Naive B cell (primary cell): ENCODE measurements at regions not wholly inside any gene's neighbourhood (a gene's known extent, or its start where the extent isn't known, plus 50 kb on each side); places are given as distances from the start of the nearest gene placed in this dataset.

Source experiments
- ATAC-seq, 2 donors: fragments of 150-1000 bp; cut with Tn5 transposase; 2 replicates each; pipeline ENCODE4 v1.10.0; 2021; ENCODE audit warnings: low read depth in 2 of 2, mild to moderate bottlenecking in 2 of 2, moderate library complexity in 2 of 2
- DNase-seq: peaks from one replicate; pipeline ENCODE4 v3.0.0; 2022
- H3K27ac Mint-ChIP-seq, 6 donors: one replicate each; pipeline ENCODE4 v1.8.0; 2020 to 2022; ENCODE audit warnings: mild to moderate bottlenecking in 6 of 6, mixed read lengths in 6 of 6, moderate library complexity in 5 of 6, inconsistent platforms in 2 of 6
- H3K27me3 Mint-ChIP-seq, 3 donors: one replicate each; pipeline ENCODE4 v1.8.0; 2021 to 2022; ENCODE audit warnings: mixed read lengths in 3 of 3, mild to moderate bottlenecking in 1 of 3
- H3K36me3 Mint-ChIP-seq, 2 donors: one replicate each; pipeline ENCODE4 v1.8.0; 2020 to 2022; ENCODE audit warnings: mixed read lengths in 2 of 2, inconsistent platforms in 1 of 2, mild to moderate bottlenecking in 1 of 2
- H3K4me1 Mint-ChIP-seq, 3 donors: one replicate each; pipeline ENCODE4 v1.8.0; 2020 to 2022; ENCODE audit warnings: mixed read lengths in 3 of 3, inconsistent platforms in 1 of 3, mild to moderate bottlenecking in 1 of 3, moderate library complexity in 1 of 3
- H3K4me3 Mint-ChIP-seq, 8 donors: one replicate each; pipeline ENCODE4 v1.8.0; 2020 to 2022; ENCODE audit warnings: mild to moderate bottlenecking in 8 of 8, mixed read lengths in 8 of 8, moderate library complexity in 8 of 8, inconsistent platforms in 2 of 8
- H3K9me3 Mint-ChIP-seq, 7 donors: one replicate each; pipeline ENCODE4 v1.8.0; 2020 to 2022; ENCODE audit warnings: mixed read lengths in 7 of 7, mild to moderate bottlenecking in 5 of 7, inconsistent platforms in 2 of 7, moderate library complexity in 1 of 7

DNA sequence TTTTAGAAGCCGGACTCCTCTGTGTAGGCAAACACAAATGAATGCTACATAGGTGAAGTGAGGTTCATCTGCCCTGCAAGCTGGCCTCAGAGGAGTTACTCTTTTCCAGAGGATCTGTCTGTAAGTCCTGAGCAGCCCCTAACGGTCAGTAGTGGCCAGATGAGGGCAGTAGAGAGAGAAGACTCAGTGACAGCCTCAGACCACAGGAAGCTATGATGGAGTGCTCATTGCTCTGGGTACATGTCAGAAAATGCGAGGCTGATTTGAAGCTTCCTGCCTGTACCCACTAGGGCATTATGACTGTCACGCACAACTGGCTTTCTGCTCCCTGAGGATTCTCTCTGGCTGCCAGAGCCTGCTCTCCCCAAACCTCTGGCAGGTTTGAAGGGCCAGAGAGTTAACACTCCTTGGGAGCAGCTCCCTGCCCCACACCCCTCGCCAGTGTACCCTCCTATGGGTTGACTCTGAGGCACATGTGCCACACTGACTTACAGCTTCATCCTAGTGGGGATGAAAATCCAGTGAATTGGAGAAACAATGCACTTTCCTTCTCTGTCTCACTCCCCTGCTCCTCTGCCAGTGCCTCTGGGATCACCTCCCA lies 141.5 kb downstream of the GABRG2 start:
- no peak for ATAC-seq
- Mint-ChIP-seq H3K4me1 (no peaks in the 10 kb centered on the region), H3K4me3 (no peak overlapping the region), H3K36me3 (no peaks in the 10 kb centered on the region), H3K27me3 (no peaks in the 10 kb centered on the region), H3K9me3 (no peaks in the 10 kb centered on the region), H3K27ac (no peak overlapping the region)
- DNase-seq: no peak

DNA sequence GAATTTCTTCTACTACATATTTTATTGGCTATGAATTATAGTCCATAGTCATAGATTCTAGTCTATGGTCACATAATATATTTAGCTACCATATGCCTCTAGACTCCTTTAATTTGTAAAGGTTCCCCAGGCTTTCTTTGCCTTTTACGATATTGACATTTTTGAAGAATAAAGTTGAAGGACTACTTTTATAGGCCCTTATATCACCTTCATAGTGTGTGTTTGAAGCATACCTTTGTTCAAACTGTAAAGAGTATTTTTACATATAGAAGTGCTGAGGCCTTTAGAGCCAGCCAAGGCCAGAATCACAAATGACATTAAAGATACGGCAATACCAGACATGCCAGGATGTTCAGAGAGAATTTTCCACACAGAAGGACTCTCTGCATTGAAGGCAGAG lies 147.0 kb downstream of the GABRG2 start:
- Mint-ChIP-seq H3K27ac (no peak overlapping the region), H3K4me1 (no peaks in the 10 kb centered on the region), H3K36me3 (no peaks in the 10 kb centered on the region), H3K27me3 (no peaks in the 10 kb centered on the region), H3K9me3 (no peaks in the 10 kb centered on the region), H3K4me3 (no peak overlapping the region)
- no peak for ATAC-seq
- no peak for DNase-seq

DNA sequence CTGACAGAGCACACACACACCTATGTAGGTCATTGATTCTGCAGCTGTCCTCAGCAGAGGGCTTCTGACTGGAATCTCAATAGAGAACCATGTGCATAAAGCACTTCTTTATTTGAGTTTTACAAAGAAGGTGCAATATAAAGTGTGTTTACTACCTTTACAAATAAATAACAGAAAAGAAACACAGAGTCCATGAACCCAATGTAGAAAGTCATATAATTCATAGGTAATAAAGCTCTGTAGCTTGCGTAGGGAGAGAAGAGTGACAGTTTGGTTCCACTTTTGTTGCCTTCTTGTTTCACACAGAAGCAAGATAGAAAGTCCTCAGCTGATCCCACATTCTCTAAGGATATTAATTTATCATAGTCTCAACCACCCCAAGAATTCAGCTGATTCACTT lies 149.5 kb downstream of the GABRG2 start:
- no peak overlapping the region for H3K27ac Mint-ChIP-seq

DNA sequence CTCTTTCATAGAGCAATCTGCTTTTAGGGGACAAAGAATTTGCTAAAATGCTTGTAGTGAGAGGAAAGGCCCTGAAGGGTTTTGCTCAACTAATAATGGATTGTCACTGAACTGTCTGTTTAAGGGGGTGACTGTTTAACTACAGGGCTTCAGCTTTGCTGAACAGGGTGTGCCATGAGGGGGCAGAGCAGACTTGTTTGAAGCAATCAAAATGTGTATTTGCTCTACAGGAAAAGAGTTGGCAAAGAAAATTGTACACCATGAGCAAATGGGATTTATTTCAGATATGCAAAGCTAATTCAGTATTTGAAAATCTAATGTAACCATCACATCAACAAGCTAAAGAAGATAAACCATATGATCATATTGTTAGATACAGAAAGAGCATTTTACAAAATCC lies 154.3 kb downstream of the GABRG2 start:
- no peak overlapping the region for H3K4me3 Mint-ChIP-seq
- no peak for DNase-seq
- H3K27ac Mint-ChIP-seq: no peak overlapping the region
- no peak for ATAC-seq
- H3K27me3 Mint-ChIP-seq: no peaks in the 10 kb centered on the region
- peaks cover 0 to 14% (median 0%) of the 10 kb centered on the region in 7 donors for H3K9me3 Mint-ChIP-seq
- H3K36me3 Mint-ChIP-seq: no peaks in the 10 kb centered on the region
- H3K4me1 Mint-ChIP-seq: no peaks in the 10 kb centered on the region

More for the DNA sequence above, 149.5 kb downstream of the GABRG2 start:
- Mint-ChIP-seq H3K4me3 (no peak overlapping the region), H3K36me3 (no peaks in the 10 kb centered on the region), H3K9me3 (peaks cover 0 to 4% (median 0%) of the 10 kb centered on the region in 7 donors), H3K4me1 (no peaks in the 10 kb centered on the region), H3K27me3 (no peaks in the 10 kb centered on the region)
- ATAC-seq (no peak), DNase-seq (no peak)

DNA sequence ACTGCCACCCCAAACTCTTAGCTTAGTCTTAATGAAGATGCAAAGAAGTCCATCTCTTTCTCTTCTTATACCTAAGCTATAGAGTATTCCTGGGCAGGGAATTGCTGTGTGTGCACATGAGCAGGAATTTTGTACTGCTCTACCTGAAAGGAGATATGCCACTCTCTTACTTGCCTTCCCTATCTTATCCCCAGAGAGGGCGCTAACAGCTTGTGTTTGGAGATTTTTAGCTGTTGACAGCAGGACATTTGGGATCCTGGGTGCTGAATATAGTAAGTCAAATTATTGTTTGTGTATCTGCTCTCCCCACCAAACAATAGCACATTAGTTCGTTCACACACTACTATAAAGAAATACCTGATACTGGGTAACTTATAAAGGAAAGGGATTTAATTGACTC lies 159.5 kb downstream of the GABRG2 start:
- Mint-ChIP-seq H3K4me1 (no peaks in the 10 kb centered on the region), H3K36me3 (no peaks in the 10 kb centered on the region), H3K9me3 (peaks cover 0 to 9% (median 0%) of the 10 kb centered on the region in 7 donors), H3K4me3 (no peak overlapping the region), H3K27ac (no peak overlapping the region), H3K27me3 (no peaks in the 10 kb centered on the region)
- ATAC-seq (no peak), DNase-seq (no peak)

DNA sequence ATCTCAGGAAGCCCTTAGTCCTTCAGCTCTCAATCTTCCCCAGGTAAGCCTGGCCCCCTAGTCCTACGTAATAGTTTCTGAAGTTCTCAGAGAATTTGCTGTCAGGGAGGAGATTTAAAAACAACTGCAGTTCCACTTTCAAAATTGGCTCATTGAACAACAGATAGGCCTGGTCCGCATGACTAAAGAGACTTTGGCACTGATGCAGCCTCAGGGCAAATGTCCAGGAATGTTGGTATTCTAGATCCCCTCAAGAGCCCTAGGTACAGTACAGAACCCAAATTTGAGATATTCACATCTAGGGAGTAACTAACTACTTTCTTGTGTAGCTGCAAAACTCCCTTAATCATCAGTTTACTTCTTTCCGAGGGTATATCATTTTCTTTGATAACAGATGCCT lies 162.8 kb downstream of the GABRG2 start:
- Mint-ChIP-seq H3K4me3 (no peak overlapping the region), H3K4me1 (no peaks in the 10 kb centered on the region), H3K9me3 (peaks cover 0 to 14% (median 2%) of the 10 kb centered on the region in 7 donors), H3K27me3 (no peaks in the 10 kb centered on the region), H3K36me3 (no peaks in the 10 kb centered on the region), H3K27ac (no peak overlapping the region)
- DNase-seq: no peak
- ATAC-seq: no peak

DNA sequence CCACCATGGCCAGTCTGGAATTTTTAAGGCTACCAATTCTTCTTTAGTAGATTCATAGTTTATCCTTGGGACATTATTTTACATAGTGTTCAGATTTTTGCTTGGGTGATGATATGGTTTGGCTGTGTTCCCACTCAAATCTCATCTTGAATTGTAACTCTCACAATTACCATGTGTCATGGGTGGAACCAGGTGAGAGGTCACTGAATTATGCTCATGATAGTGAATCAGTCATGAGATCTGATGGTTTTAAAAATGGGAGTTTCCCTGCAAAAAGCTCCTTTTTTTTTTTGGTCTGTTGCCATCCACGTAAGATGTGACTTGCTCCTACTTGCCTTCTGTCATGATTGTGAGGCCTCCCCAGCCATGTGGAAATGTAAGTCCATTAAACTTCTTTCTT lies 163.9 kb downstream of the GABRG2 start:
- Mint-ChIP-seq H3K36me3 (no peaks in the 10 kb centered on the region), H3K27me3 (no peaks in the 10 kb centered on the region), H3K27ac (no peak overlapping the region), H3K4me3 (no peak overlapping the region), H3K4me1 (no peaks in the 10 kb centered on the region), H3K9me3 (peaks cover 1 to 21% (median 5%) of the 10 kb centered on the region in 7 donors)
- DNase-seq: no peak
- no peak for ATAC-seq

DNA sequence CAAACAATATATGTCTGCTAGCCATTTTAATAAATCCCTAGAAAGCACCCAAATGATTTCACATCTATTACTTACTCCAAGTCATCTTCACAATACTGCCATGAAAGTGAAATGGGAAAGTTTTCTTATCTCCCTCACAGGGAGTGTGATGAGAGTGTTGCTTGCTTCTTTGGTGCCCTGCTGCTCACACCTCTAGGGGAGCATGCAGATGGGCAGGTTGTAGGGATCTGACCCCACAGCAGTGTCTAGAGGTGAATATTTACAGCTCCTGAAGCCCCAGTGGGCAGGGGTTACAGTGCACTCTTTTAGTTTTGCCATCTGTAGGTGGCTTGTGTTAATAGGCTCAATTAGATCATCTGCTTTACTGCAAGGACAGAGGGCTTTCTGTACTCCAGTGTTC lies 173.2 kb downstream of the GABRG2 start:
- Mint-ChIP-seq H3K27ac (no peak overlapping the region), H3K36me3 (no peaks in the 10 kb centered on the region), H3K9me3 (peaks cover 6 to 14% (median 10%) of the 10 kb centered on the region in 7 donors), H3K4me3 (no peak overlapping the region), H3K27me3 (no peaks in the 10 kb centered on the region), H3K4me1 (no peaks in the 10 kb centered on the region)
- ATAC-seq (no peak), DNase-seq (no peak)

DNA sequence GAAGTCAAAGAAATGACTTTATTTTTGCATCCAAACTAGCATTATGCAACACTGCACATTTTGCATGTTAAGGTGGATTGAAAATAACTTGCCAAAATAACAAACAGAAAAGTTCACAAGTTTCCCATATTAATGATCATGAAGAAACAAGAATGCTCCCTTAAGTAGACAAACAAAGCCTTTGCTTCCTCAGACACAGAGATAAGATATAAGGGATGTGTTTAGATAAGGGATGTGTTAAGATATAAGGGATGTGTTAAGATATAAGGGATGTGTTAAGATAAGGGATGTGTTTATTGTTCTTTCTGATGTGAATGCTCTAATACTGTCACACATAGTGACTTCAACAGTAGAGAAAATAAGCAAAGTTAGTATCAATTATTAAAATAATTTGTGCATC lies 174.8 kb downstream of the GABRG2 start:
- ATAC-seq (no peak), DNase-seq (no peak)
- no peak overlapping the region for H3K4me3 Mint-ChIP-seq
- no peak overlapping the region for H3K27ac Mint-ChIP-seq
- peaks cover 0 to 4% (median 3%) of the 10 kb centered on the region in 7 donors for H3K9me3 Mint-ChIP-seq
- no peaks in the 10 kb centered on the region for H3K27me3 Mint-ChIP-seq
- H3K4me1 Mint-ChIP-seq: no peaks in the 10 kb centered on the region
- H3K36me3 Mint-ChIP-seq: no peaks in the 10 kb centered on the region

DNA sequence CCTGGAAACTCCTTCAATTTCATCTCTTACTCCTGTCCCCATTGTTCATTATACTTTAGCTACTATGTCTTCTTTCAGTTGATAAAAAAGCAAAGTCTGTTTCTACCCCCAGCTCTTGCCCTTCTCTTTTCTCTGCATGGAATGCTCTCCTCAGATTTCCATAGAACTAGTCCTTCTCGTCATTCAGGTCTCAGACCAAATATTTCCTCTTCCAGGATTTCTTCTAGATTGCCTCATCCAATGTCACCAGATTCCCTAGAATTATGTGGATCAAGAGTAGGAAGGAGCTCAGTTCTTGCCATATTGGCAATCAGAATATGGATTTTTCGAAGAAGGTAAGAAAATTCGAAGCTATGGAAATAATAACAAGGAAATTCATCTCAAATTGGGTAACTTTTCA lies 176.1 kb downstream of the GABRG2 start:
- Mint-ChIP-seq H3K27me3 (no peaks in the 10 kb centered on the region), H3K9me3 (peaks cover 0 to 2% (median 0%) of the 10 kb centered on the region in 7 donors), H3K27ac (no peak overlapping the region), H3K4me3 (no peak overlapping the region), H3K4me1 (no peaks in the 10 kb centered on the region), H3K36me3 (no peaks in the 10 kb centered on the region)
- ATAC-seq (no peak), DNase-seq (no peak)

DNA sequence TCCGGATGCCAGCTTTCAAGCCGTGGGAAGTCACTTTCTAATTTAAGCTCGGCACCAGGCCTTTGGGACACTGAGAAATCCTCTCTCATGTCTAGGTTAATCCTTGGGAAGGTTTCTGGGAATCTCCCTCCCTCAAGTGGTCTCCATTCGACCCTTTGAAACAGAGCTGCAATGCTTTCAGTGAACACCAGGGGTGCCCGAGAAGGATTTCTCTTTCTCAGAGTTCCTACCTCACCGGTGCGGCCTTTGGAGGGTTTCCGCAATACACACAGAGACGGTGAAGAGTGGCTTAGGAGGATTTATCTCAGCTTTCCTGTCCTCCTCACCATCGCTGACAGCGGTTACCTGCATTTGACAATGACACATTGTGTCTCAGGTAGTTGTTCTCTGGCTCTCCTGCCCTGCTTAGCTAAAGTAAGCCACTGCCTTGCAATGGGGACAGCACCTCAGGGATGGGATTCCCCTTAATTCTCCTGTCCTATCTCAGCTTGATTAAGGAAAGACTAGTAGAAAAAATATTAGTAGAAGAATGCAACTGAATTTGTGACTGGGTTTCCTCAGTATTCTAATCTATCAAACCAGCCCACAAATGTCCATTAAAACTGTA lies 180.6 kb downstream of the GABRG2 start:
- no peak overlapping the region for H3K4me3 Mint-ChIP-seq
- peaks cover 0 to 2% (median 0%) of the 10 kb centered on the region in 7 donors for H3K9me3 Mint-ChIP-seq
- no peaks in the 10 kb centered on the region for H3K4me1 Mint-ChIP-seq
- no peaks in the 10 kb centered on the region for H3K36me3 Mint-ChIP-seq
- H3K27me3 Mint-ChIP-seq: no peaks in the 10 kb centered on the region
- no peak for ATAC-seq
- H3K27ac Mint-ChIP-seq: no peak overlapping the region
- no peak for DNase-seq

DNA sequence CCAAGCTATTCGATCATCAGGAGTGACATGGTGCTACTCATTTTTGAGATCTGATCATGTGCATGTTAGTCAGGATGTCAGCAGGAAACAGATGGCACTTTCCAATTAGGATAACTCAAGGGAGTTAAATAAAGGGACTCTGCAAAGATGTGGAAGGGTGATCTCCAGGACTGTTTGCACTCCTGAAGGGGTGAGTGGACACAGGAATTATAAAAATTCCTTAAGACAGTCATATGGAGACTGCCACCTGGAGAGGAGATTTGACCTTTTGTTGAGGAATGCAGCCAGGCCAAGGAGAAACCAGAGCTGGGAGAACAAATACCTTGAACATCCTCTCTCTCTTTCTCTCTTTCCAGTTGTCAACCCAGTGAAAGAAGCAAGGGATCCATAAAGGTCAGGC lies 189.1 kb downstream of the GABRG2 start:
- H3K27me3 Mint-ChIP-seq: no peaks in the 10 kb centered on the region
- ATAC-seq (no peak), DNase-seq (no peak)
- H3K9me3 Mint-ChIP-seq: peaks cover 0 to 3% (median 0%) of the 10 kb centered on the region in 7 donors
- H3K36me3 Mint-ChIP-seq: no peaks in the 10 kb centered on the region
- no peaks in the 10 kb centered on the region for H3K4me1 Mint-ChIP-seq
- H3K27ac Mint-ChIP-seq: no peak overlapping the region
- H3K4me3 Mint-ChIP-seq: no peak overlapping the region

DNA sequence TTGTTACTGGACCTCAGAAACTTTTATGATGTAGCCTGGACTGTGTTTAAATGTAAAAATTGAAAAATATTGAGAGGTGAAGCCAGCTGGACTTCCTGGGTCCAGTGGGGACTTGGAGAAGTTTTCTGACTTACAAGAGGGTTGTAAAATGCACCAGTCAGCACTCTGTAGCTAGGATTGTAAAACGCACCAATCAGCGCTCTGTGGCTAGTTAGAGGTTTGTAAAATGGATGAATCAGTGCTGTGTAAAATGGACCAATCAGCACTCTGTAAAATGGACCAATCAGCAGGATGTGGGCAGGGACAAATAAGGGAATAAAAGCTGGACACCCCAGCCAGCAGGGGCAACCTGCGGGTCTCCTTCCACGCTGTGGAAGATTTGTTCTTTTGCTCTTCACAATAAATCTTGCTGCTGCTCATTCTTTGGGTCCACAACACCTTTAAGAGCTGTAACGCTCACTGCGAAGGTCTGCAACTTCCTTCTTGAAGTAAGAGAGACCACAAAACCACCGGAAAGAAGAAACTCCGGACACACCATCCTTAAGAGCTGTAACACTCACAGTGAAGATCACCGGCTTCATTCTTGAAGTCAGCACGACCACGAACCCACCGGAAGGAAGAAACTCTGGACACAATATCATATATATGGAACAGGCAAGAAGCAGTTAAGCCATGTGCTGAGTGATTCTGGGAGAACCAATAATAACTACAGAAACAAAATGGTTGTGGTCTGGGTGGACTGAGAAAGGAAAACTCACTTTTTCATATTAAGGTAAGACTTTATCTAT lies 201.3 kb downstream of the GABRG2 start:
- H3K4me3 Mint-ChIP-seq: no peak overlapping the region
- peaks cover 0 to 5% (median 0%) of the 10 kb centered on the region in 3 donors for H3K4me1 Mint-ChIP-seq
- DNase-seq: no peak
- peaks cover 0 to 4% (median 0%) of the 10 kb centered on the region in 7 donors for H3K9me3 Mint-ChIP-seq
- ATAC-seq: no peak
- no peak overlapping the region for H3K27ac Mint-ChIP-seq
- no peaks in the 10 kb centered on the region for H3K27me3 Mint-ChIP-seq
- H3K36me3 Mint-ChIP-seq: no peaks in the 10 kb centered on the region

DNA sequence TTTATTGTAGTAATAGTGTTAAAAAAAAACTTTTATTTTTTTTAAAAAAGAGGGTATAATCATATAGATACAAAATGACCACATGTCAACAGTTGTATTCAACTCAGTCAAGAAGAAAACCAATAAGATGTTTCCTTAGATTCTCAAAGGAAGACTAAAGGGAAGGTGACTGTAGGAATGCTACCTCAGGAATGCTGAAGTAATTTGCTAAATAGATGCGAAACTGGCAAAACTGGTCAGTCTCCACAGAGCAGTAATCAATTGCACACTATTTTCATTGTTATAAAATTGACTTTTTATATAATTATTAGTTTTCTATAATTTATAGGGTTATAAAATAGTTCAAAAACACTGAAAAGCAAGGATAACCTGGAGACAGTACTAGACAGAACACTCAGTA lies 204.8 kb downstream of the GABRG2 start:
- H3K27ac Mint-ChIP-seq: no peak overlapping the region
- H3K9me3 Mint-ChIP-seq: peaks cover 0 to 4% (median 2%) of the 10 kb centered on the region in 7 donors
- H3K4me3 Mint-ChIP-seq: no peak overlapping the region
- ATAC-seq (no peak), DNase-seq (no peak)
- peaks cover 0 to 5% (median under 1%) of the 10 kb centered on the region in 3 donors for H3K4me1 Mint-ChIP-seq
- no peaks in the 10 kb centered on the region for H3K27me3 Mint-ChIP-seq
- H3K36me3 Mint-ChIP-seq: no peaks in the 10 kb centered on the region
